GM12875 (cell line): ENCODE measurements at regions not wholly inside any gene's neighbourhood (a gene's known extent, or its start where the extent isn't known, plus 50 kb on each side); places are given as distances from the start of the nearest gene placed in this dataset.

ENCODE experiments used
- H3K4me3 ChIP-seq: one replicate; pipeline ENCODE4 v1.5.1; 2011; ENCODE audit warnings: low read depth, low read length, control low read depth
- CTCF ChIP-seq: IDR thresholded peaks from 2 replicates; pipeline ENCODE4 v1.5.1; 2011; ENCODE audit warnings: low read depth, mild to moderate bottlenecking, control low read depth, inconsistent platforms, low read length, moderate library complexity, borderline replicate concordance; ENCODE audit not compliant: insufficient read depth

GRCh38 chr6:110033101-110033500, 55.0 kb downstream of the GPR6 start:
- H3K4me3 ChIP-seq: no peak overlapping the region
- no peak for TF ChIP-seq CTCF

- H3K4me3 ChIP-seq: no peak overlapping the region
- no peak for TF ChIP-seq CTCF
Measured at GRCh38 chr6:110033749-110034666, 55.9 kb downstream of the GPR6 start.

GRCh38 chr6:110034667-110035036, 56.5 kb downstream of the GPR6 start:
- TF ChIP-seq CTCF: no peak
- no peak overlapping the region for H3K4me3 ChIP-seq

- TF ChIP-seq CTCF: no peak
- H3K4me3 ChIP-seq: no peak overlapping the region
Measured at GRCh38 chr6:110035321-110035720, 57.2 kb downstream of the GPR6 start.

GRCh38 chr6:110036408-110037302, 58.5 kb downstream of the GPR6 start:
- no peak for TF ChIP-seq CTCF
- H3K4me3 ChIP-seq: no peak overlapping the region

GRCh38 chr6:110037726-110038295, 59.7 kb downstream of the GPR6 start:
- H3K4me3 ChIP-seq: no peak overlapping the region
- TF ChIP-seq CTCF: no peak
